ENCODE measurements at regions not wholly inside any gene's neighbourhood (a gene's known extent, or its start where the extent isn't known, plus 50 kb on each side); places are given as distances from the start of the nearest gene placed in this dataset.

DNA sequence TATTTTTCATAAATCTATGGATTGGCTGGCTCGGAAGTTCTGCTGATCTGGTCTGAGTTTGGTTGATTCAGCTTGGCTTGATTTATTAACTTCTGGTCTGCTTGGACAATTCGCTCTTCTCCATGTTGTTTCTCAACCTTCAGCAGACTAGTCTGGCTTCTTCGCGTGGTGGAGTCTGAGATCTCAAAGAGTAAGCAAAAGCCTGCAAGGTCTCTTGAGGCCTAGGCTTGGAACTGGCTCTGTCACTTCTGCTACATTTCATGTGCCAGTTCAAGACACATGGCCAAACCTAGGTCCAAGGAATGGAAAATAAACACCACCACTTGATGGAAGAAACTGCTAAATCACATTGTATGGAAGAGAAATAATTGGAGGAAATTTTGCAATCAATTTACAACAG is 115.1 kb upstream of the JAG1 start:
- WGBS, 2 donors, result 94 to 95% methylated on average over 4 of the region's 4 CpGs

GRCh38 chr20:10789386-10789785 is 115.6 kb upstream of the JAG1 start:
- no peaks in the 10 kb centered on the region for H3K36me3 ChIP-seq
- TF ChIP-seq POLR2A (IDR thresholded peaks at IDR 0.05) (no peak), EP300 (IDR thresholded peaks at IDR 0.05) (no peak), POLR2AphosphoS5 (IDR thresholded peaks at IDR 0.05) (no peak)
- TF ChIP-seq, protein P1, sequence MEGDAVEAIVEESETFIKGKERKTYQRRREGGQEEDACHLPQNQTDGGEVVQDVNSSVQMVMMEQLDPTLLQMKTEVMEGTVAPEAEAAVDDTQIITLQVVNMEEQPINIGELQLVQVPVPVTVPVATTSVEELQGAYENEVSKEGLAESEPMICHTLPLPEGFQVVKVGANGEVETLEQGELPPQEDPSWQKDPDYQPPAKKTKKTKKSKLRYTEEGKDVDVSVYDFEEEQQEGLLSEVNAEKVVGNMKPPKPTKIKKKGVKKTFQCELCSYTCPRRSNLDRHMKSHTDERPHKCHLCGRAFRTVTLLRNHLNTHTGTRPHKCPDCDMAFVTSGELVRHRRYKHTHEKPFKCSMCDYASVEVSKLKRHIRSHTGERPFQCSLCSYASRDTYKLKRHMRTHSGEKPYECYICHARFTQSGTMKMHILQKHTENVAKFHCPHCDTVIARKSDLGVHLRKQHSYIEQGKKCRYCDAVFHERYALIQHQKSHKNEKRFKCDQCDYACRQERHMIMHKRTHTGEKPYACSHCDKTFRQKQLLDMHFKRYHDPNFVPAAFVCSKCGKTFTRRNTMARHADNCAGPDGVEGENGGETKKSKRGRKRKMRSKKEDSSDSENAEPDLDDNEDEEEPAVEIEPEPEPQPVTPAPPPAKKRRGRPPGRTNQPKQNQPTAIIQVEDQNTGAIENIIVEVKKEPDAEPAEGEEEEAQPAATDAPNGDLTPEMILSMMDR (IDR thresholded peaks at IDR 0.05), result no peak
- H3K4me3 ChIP-seq, result no peak overlapping the region
- no peaks in the 10 kb centered on the region for H3K9me3 ChIP-seq
- H3K4me1 ChIP-seq, result peaks cover 0 to 5% (median 0%) of the 10 kb centered on the region in 4 donors
- no peaks in the 10 kb centered on the region for H3K27me3 ChIP-seq
- WGBS, 2 donors, result 93 to 100% methylated on average over 1 of the region's 1 CpG
- no peak for DNase-seq
- intact Hi-C loops (cut with DNase I), result no loop called here
- H3K27ac ChIP-seq, result no peak overlapping the region

More for the DNA sequence above, 115.1 kb upstream of the JAG1 start:
- H3K27me3 ChIP-seq, result no peaks in the 10 kb centered on the region
- H3K4me3 ChIP-seq, result no peak overlapping the region
- DNase-seq, result no peak
- no peaks in the 10 kb centered on the region for H3K9me3 ChIP-seq
- TF ChIP-seq POLR2AphosphoS5 (IDR thresholded peaks at IDR 0.05) (no peak), POLR2A (IDR thresholded peaks at IDR 0.05) (no peak), EP300 (IDR thresholded peaks at IDR 0.05) (no peak)
- TF ChIP-seq, protein P1 (IDR thresholded peaks at IDR 0.05), result no peak
- peaks cover 0 to 5% (median 0%) of the 10 kb centered on the region in 4 donors for H3K4me1 ChIP-seq
- no peak overlapping the region for H3K27ac ChIP-seq
- H3K36me3 ChIP-seq, result no peaks in the 10 kb centered on the region
- intact Hi-C loops (cut with DNase I), result no loop called here

GRCh38 chr20:10790013-10790412 is 116.2 kb upstream of the JAG1 start:
- H3K27ac ChIP-seq, result no peak overlapping the region

GRCh38 chr20:10792291-10792690 is 118.5 kb upstream of the JAG1 start:
- H3K4me3 ChIP-seq, result no peak overlapping the region
- H3K4me1 ChIP-seq, result peaks cover 0 to 5% (median 0%) of the 10 kb centered on the region in 4 donors
- H3K9me3 ChIP-seq, result no peaks in the 10 kb centered on the region
- intact Hi-C loops (cut with DNase I), result no loop called here
- no peak overlapping the region for H3K27ac ChIP-seq
- H3K36me3 ChIP-seq, result no peaks in the 10 kb centered on the region
- no peak for TF ChIP-seq POLR2A (IDR thresholded peaks at IDR 0.05)
- TF ChIP-seq EP300 (IDR thresholded peaks at IDR 0.05), result no peak
- TF ChIP-seq, protein P1 (IDR thresholded peaks at IDR 0.05), result no peak
- no peak for TF ChIP-seq POLR2AphosphoS5 (IDR thresholded peaks at IDR 0.05)
- WGBS, 2 donors, result 80 to 85% methylated on average over 3 of the region's 3 CpGs
- H3K27me3 ChIP-seq, result no peaks in the 10 kb centered on the region
- DNase-seq, result no peak

More at GRCh38 chr20:10790013-10790412, 116.2 kb upstream of the JAG1 start:
- TF ChIP-seq POLR2A (IDR thresholded peaks at IDR 0.05) (no peak), EP300 (IDR thresholded peaks at IDR 0.05) (no peak), POLR2AphosphoS5 (IDR thresholded peaks at IDR 0.05) (no peak)
- TF ChIP-seq, protein P1 (IDR thresholded peaks at IDR 0.05), result no peak
- Histone ChIP-seq H3K36me3 (no peaks in the 10 kb centered on the region), H3K4me1 (peaks cover 0 to 5% (median 0%) of the 10 kb centered on the region in 4 donors), H3K4me3 (no peak overlapping the region), H3K27me3 (no peaks in the 10 kb centered on the region), H3K9me3 (no peaks in the 10 kb centered on the region)
- intact Hi-C loops (cut with DNase I), result no loop called here
- DNase-seq, result no peak
- WGBS, 2 donors, result 56 to 79% methylated on average over 8 of the region's 8 CpGs

DNA sequence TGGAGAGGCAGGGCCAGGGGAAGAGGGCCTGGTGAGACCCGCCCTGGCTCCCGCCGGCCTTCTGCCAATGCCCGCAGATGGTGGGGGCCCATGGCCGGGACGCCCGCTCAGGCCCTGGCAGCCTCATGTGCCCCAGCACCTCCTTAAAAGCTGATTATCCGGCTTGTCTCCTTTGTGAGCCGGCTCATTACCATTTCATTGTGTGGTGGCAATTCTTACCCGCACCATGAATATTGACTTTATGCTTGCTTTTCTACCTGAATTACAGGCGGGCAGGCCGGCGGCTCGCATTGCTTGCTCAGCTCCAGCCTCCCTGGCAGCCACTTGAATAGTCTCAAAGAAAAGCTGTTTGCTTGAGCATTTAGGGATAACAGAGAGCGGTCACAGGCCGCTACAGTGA is 120.0 kb upstream of the JAG1 start:
- H3K4me1 ChIP-seq, result peaks cover 0 to 5% (median 0%) of the 10 kb centered on the region in 4 donors
- no peak overlapping the region for H3K27ac ChIP-seq
- intact Hi-C loops (cut with DNase I), result no loop called here
- no peaks in the 10 kb centered on the region for H3K36me3 ChIP-seq
- no peaks in the 10 kb centered on the region for H3K9me3 ChIP-seq
- 94% methylated on average over 16 of the region's 16 CpGs for WGBS, 2 donors
- no peaks in the 10 kb centered on the region for H3K27me3 ChIP-seq
- H3K4me3 ChIP-seq, result no peak overlapping the region
- TF ChIP-seq, protein P1 (IDR thresholded peaks at IDR 0.05), result no peak
- no peak for TF ChIP-seq EP300 (IDR thresholded peaks at IDR 0.05)
- no peak for TF ChIP-seq POLR2AphosphoS5 (IDR thresholded peaks at IDR 0.05)
- no peak for TF ChIP-seq POLR2A (IDR thresholded peaks at IDR 0.05)
- DNase-seq, result no peak

All from sigmoid colon (tissue), 6 donors.